ENCODE measurements at regions not wholly inside any gene's neighbourhood (a gene's known extent, or its start where the extent isn't known, plus 50 kb on each side); places are given as distances from the start of the nearest gene placed in this dataset.
A peak's percentile ranks its signal among the peaks of the same experiment; 100 is the strongest.
"Not testable (repeated sequence)": the region's sequence is repeated elsewhere in the genome, so short reads cannot be mapped to it uniquely, and the experiment has no call there.

DNA sequence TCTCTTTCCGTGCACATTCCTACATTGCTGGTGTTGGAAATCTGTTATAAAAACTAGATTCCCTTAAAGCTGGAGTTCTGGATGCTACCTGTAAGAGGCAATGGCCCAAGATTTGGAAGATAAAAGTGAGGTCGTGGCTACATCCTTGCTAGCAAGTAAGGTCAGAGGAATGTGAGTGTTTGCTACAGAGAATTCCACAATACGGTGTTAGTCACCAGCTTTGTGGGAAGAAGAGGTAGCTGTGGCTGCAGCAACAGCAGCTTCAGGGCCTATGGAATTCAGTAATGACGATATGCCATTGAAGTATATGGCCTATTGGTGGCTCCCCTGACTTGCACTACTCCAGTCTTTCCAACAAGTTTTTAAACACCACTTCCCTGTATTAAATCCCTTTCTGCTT, 227.7 kb upstream of the TMEM260 start:
- peak; percentile 83 for DNase-seq (ENCODE audit: low read depth)

DNA sequence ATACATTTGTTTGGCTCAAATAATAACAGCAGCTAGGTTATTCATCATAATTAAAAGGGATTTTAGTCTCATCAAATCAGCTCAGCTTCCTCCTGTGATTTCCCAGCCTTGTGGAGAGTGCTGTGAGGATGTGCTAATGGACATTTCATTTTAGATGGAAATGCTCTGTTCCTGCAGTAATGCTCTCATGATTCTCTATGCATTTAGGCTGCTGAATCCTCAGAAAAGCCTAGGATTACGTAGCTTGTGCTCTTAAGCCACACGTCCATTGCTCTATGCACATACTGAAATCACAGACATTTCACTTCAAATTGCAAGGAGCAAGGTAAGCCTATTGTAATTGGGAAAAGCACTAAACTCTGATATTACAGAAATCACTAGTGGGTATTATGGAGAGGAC, 226.6 kb upstream of the TMEM260 start:
- DNase-seq (ENCODE audit: low read depth): no peak

DNA sequence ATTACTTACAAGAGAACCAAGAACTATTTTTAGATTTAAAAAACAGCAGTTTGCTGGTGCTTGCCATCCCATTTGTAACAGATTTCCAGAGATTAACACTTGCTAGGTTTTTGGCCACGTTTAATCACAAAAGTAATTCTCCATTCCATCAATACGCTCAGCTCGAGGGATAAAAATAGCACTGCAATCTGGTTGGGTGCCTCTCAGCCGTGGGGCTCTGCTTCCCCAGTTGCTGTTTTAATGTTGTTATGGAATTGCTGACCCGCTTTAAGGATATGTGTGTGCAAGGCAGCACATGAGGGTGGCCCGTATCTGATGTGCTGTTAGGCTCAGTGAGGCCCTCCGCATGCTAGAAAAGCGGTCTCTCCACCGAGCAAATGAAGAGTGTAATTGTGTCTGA, 222.2 kb upstream of the TMEM260 start:
- no peak for DNase-seq (ENCODE audit: low read depth)

DNA sequence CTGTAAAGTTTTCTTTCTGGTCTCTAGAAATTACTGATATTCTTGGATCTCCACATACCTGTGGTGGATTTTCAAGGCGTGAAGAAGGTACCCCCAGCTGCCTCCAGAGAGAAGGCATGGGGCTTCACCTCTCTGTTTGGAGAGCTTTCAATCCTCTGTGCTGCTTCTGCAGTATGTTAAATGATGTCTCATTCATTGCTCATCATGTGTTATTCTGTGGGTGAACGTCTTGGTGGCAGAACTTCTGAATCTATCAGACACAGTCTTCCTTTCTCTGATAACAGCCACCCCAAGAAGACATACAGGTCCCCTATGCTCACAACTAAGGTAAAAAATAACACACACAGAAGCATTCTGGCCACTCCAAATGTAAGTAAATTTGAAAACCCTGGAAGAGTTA, 221.3 kb upstream of the TMEM260 start:
- DNase-seq (ENCODE audit: low read depth): no peak

DNA sequence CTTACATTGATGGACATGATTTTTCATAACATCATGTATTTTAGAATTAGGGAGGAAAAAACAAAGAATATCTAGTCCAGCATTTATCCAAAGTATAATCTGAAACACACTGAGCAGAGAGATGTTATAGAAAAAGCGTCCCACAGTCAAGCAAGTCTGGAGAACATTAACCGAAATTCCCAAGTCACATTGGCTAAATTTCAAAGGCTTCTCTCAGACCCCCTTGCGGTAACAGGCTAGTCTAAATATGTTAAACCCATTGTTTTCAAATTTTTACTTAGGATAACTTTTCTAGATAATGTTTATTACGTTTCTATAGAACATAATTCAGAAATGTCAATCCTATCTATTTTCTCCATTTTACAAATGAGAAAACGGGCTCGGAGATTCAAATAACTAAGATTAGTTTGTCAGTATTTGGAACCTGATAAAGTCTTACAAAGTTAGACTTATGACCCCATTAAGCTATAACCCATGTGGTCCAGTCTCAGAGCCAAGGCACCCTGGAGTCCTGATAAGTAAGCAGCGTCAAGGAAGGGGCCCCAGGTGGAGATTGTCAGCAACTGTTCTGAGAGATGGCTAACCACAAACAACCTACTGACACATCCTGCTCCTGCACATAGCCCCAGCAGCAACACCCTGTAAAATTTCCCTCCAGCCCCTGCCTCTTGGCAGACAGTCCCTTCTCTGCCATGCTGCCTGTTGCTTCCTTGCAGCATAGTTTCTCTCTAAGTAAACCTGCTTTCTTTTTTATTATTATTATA, 220.6 kb upstream of the TMEM260 start:
- DNase-seq (ENCODE audit: low read depth): no peak

DNA sequence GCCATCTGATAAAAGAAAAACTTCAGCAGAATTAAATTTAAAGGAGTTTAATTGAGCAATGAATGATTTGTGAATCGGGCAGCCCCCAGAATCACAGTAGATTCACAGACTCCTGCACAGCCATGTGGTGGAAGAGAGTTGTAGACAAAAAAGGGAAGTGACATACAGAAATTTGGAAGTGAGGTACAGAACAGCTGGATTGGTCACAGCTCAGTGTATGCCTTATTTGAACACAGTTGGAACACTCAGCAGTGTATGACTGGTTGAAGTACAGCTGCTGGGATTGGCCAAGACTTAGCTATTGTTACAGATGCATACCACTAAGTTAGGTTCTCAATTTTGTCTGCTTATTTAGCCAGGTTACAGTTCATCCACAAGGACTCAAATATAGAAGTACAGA, 213.9 kb upstream of the TMEM260 start:
- DNase-seq (ENCODE audit: low read depth): not testable (repeated sequence)

DNA sequence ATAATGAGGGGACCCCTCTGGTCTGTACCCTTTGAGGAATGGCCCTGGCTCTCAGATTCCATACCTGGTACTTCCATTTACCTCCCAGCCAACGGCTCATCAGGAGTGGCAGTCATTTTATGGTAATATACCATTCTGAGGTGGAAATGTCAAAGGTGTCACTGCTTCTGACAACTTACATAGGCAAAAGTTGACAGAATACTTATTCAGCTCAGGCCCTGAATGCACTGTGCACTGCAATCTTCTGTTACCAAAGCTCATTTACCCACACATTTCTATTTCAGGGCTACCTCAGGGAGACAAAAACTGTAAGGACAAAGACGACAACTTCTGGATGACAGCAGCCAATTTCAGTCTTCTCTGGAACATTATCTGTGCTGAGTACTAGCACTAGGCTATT, 212.2 kb upstream of the TMEM260 start:
- no peak for DNase-seq (ENCODE audit: low read depth)

DNA sequence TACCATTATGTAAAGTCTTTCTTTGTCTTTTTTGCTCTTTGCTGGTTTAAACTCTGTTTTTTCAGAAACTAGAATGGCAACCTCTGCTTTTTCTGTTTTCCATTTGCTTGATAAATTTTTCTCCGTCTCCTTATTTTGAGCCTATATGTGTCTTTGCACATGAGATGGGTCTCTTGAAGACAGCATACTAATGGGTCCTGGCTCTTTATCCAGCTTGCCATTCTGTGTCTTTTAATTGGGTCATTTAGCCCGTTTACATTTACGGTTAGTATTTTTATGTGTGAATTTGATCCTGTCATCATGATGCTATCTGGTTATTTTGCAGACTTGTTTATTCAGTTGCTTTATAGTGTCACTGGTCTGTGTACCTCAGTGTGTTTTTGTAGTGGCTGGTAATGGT, 207.9 kb upstream of the TMEM260 start:
- DNase-seq (ENCODE audit: low read depth): no peak

DNA sequence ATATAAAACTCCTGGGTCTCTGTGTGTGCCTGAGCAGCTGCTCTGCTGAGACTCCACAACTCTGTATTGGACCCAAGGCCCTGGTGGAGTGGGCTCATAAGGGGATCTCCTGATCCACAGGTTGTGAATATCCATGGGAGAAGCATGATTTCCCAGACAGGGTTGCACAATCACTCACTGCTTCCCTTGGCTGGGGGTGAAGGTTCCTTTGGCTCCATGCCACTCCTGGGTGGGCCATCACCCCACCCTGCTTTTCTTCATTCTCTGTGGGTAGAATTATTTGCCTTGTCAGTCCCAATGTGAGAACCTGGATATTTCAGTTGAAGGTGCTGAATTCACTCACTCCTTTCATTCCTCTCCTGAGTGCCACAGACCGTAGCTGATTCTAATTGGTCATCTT, 205.2 kb upstream of the TMEM260 start:
- DNase-seq (ENCODE audit: low read depth): no peak

DNA sequence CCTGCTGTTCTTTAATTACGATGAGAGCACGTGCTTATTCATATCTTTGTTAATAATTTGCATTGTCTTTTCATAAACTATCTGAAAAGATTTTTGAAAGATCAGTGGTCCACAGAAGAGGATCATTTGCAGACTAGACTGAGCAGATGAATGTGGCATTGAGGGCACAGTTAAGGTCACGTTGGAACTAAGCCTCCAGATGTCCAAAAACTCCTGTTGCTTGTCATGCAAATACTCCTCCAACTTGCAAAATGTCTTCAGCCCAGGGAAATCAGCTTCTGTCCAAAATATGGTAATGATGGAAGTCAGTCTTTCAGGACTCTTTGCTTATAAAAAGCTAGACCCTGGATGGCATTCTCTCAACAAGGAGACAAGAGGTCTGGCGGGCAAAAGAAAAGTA, 201.6 kb upstream of the TMEM260 start:
- no peak for DNase-seq (ENCODE audit: low read depth)

DNA sequence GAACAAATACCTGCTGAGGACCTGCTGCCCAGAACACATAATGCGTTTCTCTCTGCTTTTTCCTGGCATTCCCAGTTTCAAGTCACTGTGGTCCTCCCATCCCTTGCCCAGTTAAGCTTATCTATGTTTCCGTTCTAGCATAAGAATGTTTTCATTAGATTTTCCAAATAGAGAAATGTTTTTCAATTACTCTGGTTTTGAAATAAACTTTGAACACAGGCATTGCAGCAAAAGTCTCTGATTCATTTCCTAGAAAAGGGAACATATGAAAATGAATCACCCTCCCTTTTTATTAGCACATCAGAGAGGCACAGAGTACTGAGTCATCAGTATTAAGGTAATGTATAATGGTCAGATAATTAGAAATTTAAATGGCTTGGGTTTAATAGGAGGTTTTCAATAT, 201.1 kb upstream of the TMEM260 start:
- peak; percentile 38 for DNase-seq (ENCODE audit: low read depth)

DNA sequence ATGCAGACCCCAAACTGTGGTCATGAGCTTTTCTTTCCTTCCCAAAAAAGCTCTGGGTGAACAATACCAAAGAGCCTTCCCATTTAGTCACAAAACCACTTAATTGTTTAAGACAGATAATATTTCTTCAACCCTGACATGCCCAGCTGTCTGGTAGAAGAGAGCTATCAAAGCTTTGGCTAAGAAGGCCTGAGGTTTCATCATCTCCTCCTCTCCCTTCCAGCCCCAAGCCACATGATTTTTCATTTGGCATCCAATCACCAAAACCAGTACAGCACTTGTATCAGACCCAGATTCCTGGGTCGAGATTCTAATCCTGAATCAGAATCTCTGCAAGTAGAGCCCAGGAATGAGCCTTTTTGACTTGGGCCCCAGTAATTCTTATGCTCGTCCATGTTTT, 199.6 kb upstream of the TMEM260 start:
- no peak for DNase-seq (ENCODE audit: low read depth)

DNA sequence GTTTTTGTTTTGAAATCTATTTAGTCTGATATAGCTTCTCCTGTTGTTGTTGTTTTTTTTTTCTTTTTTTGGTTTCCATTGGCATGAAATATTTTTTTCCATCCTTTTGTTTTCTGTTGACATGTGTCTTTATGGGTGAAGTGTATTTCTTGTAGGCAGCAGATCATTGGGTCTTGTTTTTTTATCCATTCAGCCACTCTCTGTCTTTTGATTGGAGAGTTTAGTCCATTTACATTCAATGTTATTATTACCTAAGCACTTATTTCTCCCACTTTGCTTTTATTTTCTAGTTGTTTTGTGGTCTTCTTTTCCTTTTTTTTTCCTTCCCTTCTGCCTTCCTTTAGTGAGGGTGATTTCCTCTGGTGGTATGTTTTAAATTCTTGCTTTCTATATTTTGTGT, 193.6 kb upstream of the TMEM260 start:
- DNase-seq (ENCODE audit: low read depth): no peak

DNA sequence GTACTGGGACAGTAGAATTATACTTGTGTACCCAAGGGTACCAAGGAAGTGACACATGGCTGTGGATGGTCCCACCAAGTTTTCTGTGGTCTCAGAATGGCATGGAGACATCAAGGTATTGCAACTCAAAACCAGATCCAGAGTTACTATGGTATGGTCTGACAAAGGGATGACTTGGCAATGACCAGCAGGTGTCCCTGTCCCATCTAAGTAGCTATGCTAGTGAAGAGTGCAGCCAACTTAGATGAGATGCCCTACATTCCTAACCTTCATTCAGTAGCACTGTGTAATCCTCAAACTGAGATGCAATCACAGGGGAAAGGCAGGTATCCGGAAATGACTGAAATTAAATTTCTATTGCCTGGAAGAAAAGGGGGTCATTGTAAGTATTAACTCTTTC, 188.7 kb upstream of the TMEM260 start:
- DNase-seq (ENCODE audit: low read depth): no peak

DNA sequence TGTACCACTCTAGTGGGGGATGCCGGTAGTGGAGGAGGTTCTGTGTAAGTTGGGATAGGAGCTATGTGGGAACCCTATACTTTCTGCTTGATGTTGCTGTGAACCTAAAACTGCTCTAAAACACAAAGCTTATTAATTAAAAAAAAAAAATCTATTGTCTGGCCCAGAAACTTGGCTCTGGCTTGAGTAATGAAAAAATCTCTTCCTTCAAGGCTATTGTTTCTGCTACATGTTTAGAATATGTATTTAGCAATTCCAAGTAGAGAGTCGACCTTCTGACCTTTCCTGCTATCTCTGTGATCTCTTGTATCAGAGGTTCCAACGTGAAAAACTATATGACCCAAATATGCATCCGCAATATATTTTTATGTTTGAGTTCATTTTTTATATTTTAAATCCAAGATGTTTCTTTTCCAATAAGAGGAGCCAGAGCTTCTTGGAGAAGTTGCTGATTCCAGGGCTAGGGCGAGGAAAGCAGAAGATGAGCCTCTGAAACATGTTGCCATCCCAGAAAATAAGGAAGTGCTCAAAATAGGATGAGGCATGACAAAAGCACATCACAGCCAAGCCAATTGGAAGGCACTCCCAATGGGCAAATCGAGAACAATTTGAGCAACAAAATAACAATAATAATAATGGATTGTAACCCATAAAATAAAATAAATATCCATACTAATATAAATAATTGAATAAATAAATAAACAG, 184.6 kb upstream of the TMEM260 start:
- no peak for DNase-seq (ENCODE audit: low read depth)

DNA sequence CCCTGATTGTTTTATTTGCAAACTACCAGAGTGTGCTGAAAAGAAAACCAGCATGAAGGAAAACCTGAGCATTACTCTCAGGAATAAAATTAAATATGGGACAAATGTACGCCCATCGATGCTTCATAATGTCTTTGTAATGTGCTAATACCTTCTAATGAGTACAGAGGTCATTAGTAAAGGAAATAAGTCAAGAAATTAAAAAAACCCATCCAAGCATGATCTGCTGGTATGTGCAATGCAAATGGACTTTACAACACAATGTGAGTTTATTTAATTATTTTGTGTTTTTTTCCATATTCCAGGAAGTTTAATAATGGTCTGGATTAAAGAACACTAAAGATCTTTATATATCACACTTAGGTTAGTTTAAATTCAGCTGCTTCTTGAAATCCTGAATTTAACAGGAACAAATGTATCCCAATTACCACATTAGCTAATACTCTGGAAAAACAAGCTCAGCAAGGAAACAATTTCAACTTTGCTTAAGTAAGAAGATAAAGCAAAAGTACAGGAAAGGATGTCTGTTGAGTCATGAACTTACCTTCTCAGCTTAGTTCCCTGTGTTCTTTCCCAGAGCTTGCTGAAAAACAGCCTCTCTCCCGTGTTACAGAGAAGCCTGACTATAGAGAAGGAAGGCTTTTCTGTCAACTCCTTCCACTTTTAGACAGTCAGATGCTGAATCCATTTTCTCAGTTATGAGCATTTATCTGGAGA, 179.3 kb upstream of the TMEM260 start:
- no peak for DNase-seq (ENCODE audit: low read depth)

DNA sequence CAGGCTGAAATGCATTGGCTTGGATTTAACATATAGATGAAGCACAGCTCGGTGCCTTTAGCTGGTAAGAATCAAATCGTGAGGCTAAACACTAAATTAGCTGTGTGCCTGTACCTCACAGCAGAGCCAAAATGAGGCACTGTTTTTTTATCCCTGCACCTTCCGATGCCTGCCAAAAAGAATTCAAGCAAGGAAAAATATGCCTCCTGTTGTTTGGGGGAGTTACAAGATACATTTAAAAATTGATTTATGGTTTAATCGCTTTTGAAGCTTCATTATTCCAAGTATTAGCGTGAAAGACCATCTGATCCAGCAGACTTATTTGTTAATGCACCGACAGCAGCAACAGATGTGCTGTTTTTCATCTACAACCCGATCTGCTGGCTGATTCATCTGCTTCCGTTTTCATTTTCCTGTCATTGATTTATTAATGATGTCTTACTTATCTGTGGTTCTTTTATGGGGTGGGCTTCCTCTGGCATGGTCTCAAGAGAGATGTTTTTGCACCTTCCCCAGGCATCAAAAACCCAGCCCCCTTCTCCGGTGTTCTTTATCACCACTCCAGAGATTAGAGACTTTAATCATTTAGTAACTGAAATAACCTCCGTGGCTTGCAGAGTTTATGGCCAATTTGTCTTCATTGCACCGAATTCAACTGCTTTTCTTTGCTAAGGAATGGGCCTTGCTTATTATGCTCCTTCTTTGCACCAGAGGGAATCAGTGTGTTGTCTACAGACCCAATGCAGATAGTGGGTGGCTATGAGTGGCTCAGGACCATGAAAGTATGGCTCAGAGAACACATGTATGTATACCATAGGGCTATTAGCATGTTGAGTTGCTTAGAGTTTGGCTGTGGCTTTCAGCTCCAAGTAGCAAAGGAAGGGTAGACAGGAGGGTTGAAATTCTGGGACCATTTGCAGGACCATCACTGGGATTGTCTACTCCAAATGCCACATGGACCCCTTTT, 166.8 kb upstream of the TMEM260 start:
- no peak for DNase-seq (ENCODE audit: low read depth)

DNA sequence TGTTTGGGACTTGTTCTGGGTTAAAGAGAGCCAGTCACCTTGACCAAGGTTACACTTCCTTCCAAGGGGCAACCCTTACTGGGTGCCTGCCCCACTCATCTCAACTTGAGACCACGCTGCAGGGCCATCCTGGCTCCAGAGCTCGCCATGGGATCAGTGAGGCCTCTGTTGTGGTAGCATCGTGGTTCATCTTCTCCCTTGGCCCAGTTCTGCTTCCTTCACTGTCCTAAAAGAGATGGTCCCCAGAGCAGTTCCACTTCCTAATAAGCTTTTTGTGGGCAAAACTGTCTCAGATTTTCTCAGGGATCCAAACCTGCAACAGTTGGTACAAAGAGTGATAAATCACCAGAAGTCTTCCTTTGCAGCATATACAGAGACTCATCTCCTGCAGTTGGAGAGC, 165.9 kb upstream of the TMEM260 start:
- no peak for DNase-seq (ENCODE audit: low read depth)

DNA sequence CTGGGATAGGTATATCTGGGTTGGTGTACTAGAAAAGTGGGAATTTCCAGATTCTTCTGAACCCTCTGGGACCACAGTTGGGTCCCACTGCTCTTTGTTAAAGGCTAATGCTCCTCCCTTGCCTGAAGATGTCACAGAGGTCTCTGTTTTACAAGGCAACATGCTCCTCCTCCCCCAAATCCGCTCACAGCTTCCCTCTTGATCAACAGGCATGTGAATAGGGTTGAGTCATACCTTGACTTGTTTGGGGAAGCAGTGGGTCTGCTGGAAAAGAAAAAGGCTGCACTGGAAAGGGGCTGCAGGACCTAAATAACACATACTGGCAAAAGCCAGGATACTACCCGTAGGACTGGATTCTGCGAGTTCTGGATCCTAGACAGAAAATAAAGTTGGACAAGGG, 165.4 kb upstream of the TMEM260 start:
- DNase-seq (ENCODE audit: low read depth): no peak

DNA sequence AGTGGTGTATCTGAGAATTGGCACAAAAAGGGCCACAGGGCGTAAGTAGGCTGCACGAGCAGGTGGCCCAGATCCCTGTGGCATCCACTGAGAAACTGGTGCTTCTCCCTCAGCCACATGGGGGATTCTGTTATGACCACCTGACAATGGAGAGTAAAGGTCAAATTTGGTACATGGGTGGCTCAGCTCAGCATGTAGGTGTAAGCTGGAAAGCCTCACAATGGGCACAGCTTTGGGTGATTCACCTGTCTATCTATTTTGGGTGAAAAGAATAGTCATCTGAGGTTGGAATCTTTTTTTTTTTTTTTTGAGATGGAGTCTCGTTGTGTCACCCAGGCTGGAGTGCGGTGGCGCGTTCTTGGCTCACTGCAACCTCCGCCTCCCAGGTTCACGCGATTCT, 163.4 kb upstream of the TMEM260 start:
- no peak for DNase-seq (ENCODE audit: low read depth)

DNA sequence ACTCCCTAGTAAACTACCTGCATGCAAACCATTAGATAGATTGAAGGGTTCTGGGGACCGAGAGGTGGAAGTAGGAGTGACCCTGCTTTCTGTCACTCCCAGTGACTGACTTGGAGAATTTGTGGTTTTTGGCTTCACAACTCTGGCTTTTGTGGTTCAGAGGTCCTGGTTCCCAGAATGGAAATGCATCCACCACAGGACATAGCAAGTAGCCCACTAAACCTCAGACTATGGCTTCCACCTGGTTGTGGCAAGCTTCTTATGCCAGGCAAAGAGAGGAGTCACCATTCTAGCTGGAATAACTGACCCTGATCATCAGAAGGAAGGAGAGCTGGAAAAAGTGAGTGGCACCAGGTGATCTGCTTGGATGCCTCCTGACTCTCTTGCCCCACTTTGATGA, 162.4 kb upstream of the TMEM260 start:
- no peak for DNase-seq (ENCODE audit: low read depth)

DNA sequence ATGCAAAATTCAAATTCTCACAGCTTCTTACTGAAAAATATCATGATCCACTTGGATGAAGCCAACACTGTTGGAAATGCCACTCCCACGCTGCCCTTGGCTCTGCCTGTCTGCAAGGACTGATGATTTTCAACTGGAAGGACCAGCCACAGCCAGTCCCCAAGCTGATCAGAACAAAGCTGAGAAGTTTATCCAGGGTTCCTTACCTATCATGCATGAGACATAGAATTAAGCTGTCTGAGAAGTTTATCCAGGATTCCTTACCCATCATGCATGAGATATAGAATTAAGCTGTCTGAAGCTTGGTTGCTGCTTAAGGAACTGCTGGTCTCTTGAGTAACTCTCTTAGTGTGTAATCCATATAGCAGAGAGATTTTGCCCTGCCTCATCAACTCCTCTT, 159.8 kb upstream of the TMEM260 start:
- DNase-seq (ENCODE audit: low read depth): no peak
